ENCODE measurements at regions not wholly inside any gene's neighbourhood (a gene's known extent, or its start where the extent isn't known, plus 50 kb on each side); places are given as distances from the start of the nearest gene placed in this dataset.
A peak's percentile ranks its signal among the peaks of the same experiment; 100 is the strongest.
"Not testable (repeated sequence)": the region's sequence is repeated elsewhere in the genome, so short reads cannot be mapped to it uniquely, and the experiment has no call there.

- not testable (repeated sequence) for DNase-seq (ENCODE audit: low spot score)
Measured at GRCh38 chr5:174916924-174917323, 192.5 kb downstream of the MSX2 start.

- DNase-seq (ENCODE audit: low spot score): no peak
Measured at GRCh38 chr5:174916227-174916626, 191.8 kb downstream of the MSX2 start.

GRCh38 chr5:174911118-174911517 is 186.7 kb downstream of the MSX2 start:
- no peak for DNase-seq (ENCODE audit: low spot score)

GRCh38 chr5:174910245-174910737 is 185.9 kb downstream of the MSX2 start:
- peak; percentile 80 for DNase-seq (ENCODE audit: low spot score)

GRCh38 chr5:174903172-174903732 is 178.9 kb downstream of the MSX2 start:
- no peak for DNase-seq (ENCODE audit: low spot score)

- DNase-seq (ENCODE audit: low spot score): no peak
Measured at GRCh38 chr5:174901336-174901735, 177.0 kb downstream of the MSX2 start.

- no peak for DNase-seq (ENCODE audit: low spot score)
Measured at GRCh38 chr5:174900240-174900865, 176.0 kb downstream of the MSX2 start.

GRCh38 chr5:174897281-174897950 is 173.0 kb downstream of the MSX2 start:
- DNase-seq (ENCODE audit: low spot score): no peak

- no peak for DNase-seq (ENCODE audit: low spot score)
Measured at GRCh38 chr5:174895360-174895759, 171.0 kb downstream of the MSX2 start.

GRCh38 chr5:174892742-174893141 is 168.4 kb downstream of the MSX2 start:
- no peak for DNase-seq (ENCODE audit: low spot score)

GRCh38 chr5:174880412-174881200 is 156.2 kb downstream of the MSX2 start:
- DNase-seq (ENCODE audit: low spot score): not testable (repeated sequence)

GRCh38 chr5:174877987-174878386 is 153.6 kb downstream of the MSX2 start:
- DNase-seq (ENCODE audit: low spot score): no peak

- DNase-seq (ENCODE audit: low spot score): no peak
Measured at GRCh38 chr5:174872271-174872670, 147.9 kb downstream of the MSX2 start.

GRCh38 chr5:174852143-174852542 is 127.8 kb downstream of the MSX2 start:
- no peak for DNase-seq (ENCODE audit: low spot score)

GRCh38 chr5:174850565-174851169 is 126.3 kb downstream of the MSX2 start:
- DNase-seq (ENCODE audit: low spot score): no peak

GRCh38 chr5:174849426-174849825 is 125.0 kb downstream of the MSX2 start:
- DNase-seq (ENCODE audit: low spot score): no peak

GRCh38 chr5:174844971-174845370 is 120.6 kb downstream of the MSX2 start:
- DNase-seq (ENCODE audit: low spot score): peak; percentile 31

- DNase-seq (ENCODE audit: low spot score): no peak
Measured at GRCh38 chr5:174843263-174844250, 119.2 kb downstream of the MSX2 start.

GRCh38 chr5:174840435-174840834 is 116.1 kb downstream of the MSX2 start:
- DNase-seq (ENCODE audit: low spot score): no peak

GRCh38 chr5:174839196-174839595 is 114.8 kb downstream of the MSX2 start:
- DNase-seq (ENCODE audit: low spot score): peak; percentile 57

Data from Ammon's horn (tissue), 1 donor.